SH-SY5Y (cell line): ENCODE measurements at regions not wholly inside any gene's neighbourhood (a gene's known extent, or its start where the extent isn't known, plus 50 kb on each side); places are given as distances from the start of the nearest gene placed in this dataset.

Experiments used
- GATA2 ChIP-seq: IDR thresholded peaks from 2 replicates; pipeline ENCODE4 v1.6.1; 2011; ENCODE audit warnings: mild to moderate bottlenecking, low read depth, low read length
- GATA3 ChIP-seq: IDR thresholded peaks from 2 replicates; pipeline ENCODE4 v1.6.1; 2011; ENCODE audit warnings: low read depth, mild to moderate bottlenecking, low read length, moderate library complexity

GRCh38 chr7:155230169-155230593 is 67.5 kb upstream of the INSIG1 start:
- TF ChIP-seq GATA2 (no peak), GATA3 (no peak)
